GM18499 (cell line): ENCODE measurements at regions not wholly inside any gene's neighbourhood (a gene's known extent, or its start where the extent isn't known, plus 50 kb on each side); places are given as distances from the start of the nearest gene placed in this dataset.

Experiments
- ATAC-seq: cut with Tn5 transposase; IDR thresholded peaks from one replicate; pipeline ENCODE4 v1.9.1; 2021; ENCODE audit warnings: moderate number of reproducible peaks; ENCODE audit not compliant: insufficient read depth, unreplicated experiment

- no peak for ATAC-seq
These were observed 1783.9 kb upstream of the PCDH20 start for GRCh38 chr13:63199508-63199907.

DNA sequence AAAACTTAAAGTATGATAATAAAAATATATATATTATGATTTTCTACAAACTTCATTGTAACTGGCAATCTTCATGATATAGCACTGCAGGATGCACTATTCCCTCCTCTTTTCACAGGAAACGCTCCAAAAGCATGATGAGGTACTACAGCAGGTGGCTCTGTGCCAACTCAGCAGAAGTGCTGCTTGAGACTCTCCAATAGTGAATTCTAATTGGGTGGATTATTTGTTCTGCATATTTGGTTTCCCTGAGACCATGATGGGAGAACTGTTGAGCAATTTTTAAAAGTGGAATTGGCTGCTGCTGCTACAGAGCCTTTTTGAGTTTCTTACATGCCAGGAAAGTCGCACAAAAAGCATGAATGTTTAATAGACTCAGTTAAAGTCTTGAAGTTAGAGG lies 1782.4 kb upstream of the PCDH20 start:
- ATAC-seq: no peak

GRCh38 chr13:63195726-63196125 lies 1780.1 kb upstream of the PCDH20 start:
- ATAC-seq: no peak

GRCh38 chr13:63190742-63191141 lies 1775.1 kb upstream of the PCDH20 start:
- ATAC-seq: no peak

DNA sequence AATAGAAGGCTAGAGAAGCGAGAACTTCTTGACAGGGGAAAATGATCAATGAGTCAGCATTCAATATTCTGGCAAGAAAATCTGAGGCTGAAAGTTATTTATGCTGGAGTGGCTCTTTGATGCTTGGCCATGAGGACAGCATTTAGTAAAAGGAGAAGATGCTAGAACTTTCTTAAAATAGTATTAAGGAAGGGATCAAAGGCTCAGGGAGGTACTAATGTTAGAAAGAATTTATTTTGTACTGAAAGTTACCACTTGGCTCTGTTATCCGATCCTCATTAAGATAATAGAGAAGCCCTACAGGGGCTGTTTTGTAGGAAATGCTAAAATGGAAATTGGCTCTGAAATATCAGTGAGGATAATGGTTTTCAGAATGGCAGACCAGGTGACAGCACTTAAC lies 1774.6 kb upstream of the PCDH20 start:
- ATAC-seq: no peak

GRCh38 chr13:63189712-63190111 lies 1774.1 kb upstream of the PCDH20 start:
- no peak for ATAC-seq

DNA sequence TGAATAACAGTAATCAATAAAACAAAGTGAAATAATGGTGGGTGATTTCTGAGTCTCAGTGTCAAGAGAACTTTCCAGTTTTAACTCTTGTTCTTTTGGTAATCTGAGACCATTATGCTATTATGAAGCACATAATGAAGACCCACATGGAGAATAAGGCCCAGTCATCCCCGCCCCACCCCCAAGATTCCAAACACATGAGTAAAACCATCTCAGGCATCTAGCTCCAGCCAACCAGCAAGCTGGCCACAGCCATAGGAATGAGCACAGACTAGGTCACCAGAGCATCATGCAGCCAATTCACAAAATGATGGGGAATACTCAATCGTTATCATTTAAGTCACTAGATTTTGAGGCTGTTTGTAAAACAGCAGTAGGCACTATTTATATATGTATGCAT lies 1769.0 kb upstream of the PCDH20 start:
- ATAC-seq: no peak

DNA sequence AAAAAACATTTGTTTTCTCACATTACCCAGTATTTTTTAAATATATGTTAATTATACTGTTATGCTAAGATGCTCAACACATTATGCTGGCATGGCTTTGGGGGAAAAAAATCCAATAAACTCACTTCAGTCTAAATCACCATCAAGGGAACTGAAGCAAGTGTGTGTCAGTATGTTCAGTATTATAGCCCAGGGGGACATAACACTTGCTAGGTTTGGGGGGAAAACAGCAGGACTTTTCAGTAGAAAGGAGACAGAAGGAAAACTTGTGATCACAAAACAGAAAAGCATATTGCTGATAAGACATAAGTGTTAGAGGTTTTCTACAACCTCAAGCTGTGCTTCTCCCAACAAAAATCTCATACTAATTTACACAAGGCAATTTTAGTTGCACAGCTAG lies 1759.9 kb upstream of the PCDH20 start:
- ATAC-seq: no peak

DNA sequence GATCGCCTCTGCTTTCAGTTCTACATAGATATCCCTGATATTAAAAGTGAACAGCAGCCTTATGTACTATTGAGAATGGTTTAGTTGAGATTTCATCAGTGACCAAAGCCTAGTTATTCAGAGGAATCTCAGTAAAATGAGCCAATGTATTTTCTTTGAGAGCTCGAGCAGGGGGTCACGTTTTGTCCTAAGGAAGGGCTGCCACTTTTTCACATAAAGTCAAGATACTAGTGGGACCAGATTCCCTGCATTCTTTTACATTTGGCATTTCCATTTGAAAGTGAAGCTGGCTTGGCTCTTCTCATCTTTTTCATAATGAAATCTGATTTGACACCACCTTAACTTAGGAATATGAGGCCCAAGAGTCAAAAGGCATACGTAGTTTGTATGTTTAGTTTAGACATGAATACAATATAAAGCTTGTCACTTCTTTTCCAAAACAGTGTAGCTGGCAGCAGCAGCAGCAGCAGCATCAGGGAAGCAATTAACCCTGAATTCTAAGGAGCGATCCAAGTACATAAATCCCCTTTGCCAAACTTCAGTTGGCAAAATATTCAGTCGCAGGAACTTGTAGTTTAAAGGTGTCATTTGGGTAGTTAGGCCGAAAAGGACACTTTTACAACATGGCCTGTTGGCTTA lies 1752.2 kb upstream of the PCDH20 start:
- ATAC-seq: no peak

- ATAC-seq: no peak
These were observed 1750.7 kb upstream of the PCDH20 start for GRCh38 chr13:63166345-63166744.

- no peak for ATAC-seq
These were observed 1748.3 kb upstream of the PCDH20 start for GRCh38 chr13:63163903-63164302.

DNA sequence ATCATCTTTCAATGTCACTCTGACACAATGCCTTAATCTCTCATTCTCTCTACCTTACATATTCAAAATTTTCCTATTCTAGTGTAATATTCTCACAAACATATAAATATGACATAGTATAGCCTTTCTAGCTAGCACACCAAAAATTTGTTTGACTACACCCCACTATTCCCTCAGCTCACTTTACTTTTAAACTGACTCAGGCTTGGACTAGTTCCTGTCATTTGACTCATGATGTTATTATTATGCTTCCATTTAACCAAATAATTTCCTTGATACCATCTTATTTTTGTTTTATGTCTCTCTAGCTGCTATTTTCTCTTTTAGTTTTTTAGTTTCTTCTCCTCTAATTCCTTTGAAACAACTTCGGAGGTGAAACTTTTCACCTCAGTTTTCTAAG lies 1745.6 kb upstream of the PCDH20 start:
- ATAC-seq: no peak

DNA sequence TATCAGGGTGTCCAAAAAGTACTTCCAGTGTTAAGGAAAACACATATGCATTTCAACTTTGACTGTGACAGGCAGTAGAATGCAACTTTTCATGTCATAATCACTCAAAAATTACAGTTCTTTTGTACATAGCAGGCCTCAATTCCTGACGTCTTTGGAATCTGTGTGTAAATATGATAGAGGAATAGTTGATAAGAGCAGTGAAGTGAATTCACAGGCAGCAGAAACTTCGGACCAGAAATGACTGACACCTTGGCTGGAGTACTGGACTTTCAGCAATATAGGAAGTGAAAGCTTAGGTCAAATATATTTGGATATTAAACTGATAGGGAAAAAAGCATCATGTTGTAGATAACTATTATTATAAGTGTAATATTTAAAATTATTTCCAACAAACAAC lies 1741.2 kb upstream of the PCDH20 start:
- ATAC-seq: no peak

- ATAC-seq: no peak
These were observed 1733.7 kb upstream of the PCDH20 start for GRCh38 chr13:63149375-63149774.

GRCh38 chr13:63139277-63139676 lies 1723.6 kb upstream of the PCDH20 start:
- no peak for ATAC-seq

DNA sequence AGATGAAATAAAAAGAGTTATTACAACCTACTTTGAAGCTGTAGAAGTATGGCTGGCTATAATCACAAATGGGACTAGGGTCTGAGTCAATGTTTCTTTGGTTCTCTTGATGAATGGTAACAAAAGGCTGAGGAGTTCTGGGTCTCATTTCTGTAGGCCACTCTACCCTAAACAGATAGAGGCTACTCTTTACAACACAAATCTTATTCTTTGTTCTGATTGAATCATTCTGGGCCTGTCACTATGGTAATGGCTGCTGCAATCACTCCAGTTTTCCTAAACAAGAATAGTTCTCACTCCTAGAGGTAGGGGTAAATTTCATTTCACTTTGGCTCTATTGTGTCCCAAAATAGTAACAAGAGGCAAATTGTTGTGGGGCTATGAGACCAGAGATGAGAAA lies 1714.3 kb upstream of the PCDH20 start:
- no peak for ATAC-seq

DNA sequence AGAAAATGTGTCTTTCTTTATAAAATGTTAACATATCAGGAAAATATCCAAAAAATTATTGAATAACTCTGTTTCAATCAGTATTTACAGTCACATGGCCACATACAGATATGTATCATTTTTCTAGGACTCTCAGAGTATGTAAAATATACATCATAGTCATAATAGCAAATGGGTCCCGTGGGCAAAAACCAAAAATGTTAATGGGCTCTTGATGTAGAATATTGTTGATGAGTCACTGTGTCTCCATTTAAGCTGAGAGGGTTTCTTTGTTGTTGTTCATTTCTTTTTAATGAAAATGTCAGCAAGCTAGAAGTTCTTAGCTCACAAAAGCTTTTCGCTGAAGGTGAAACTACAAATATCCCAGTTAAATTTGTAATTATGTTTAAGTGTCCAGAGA lies 1713.1 kb upstream of the PCDH20 start:
- ATAC-seq: no peak

- no peak for ATAC-seq
These were observed 1709.2 kb upstream of the PCDH20 start for GRCh38 chr13:63124863-63125262.

DNA sequence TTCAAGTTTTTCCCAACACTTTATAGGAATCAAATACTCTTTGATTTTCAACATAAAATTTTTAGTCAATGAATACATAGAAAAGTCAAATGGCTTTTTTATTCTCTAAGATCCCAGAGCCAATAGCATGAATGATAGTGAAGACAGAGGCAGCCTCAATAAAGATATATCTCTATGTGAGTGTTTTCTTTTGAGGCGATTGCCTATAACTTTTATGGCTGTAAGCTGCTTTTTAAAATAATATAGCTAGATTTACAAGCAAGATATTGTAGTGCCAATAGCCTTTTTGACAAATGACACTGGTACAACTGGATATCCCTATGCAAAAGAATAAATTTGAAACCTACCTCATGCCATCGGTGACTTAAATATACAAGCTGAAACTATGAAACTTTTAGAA lies 1705.2 kb upstream of the PCDH20 start:
- ATAC-seq: no peak

DNA sequence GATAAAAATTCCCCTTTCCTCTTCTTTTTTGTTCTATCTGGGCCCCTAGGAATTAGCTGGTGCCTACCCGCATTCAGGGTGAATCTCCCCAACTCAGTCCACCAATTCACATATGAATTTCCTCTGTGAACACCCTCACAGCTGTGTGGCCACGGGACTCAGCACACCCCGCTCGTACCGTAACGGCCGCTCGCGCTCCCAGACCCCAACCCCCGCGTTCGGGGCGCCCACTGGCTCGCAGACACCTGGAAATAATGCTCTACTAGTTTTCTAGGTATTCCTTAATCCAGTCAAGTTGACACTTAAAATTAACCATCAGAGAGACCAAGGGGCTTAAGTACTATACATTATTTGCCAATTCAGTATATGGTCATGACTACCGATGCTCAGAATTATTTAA lies 1702.1 kb upstream of the PCDH20 start:
- no peak for ATAC-seq

- ATAC-seq: no peak
These were observed 1697.2 kb upstream of the PCDH20 start for GRCh38 chr13:63112799-63113395.

- ATAC-seq: no peak
These were observed 1694.8 kb upstream of the PCDH20 start for GRCh38 chr13:63110466-63110865.
